Activated gamma-delta T cell treated with anti-CD3 and anti-CD28 coated beads, Interleukin-2, amount 50 U/mL, for 16 hours (primary cell): ENCODE measurements at regions not wholly inside any gene's neighbourhood (a gene's known extent, or its start where the extent isn't known, plus 50 kb on each side); places are given as distances from the start of the nearest gene placed in this dataset.

Experiments used
- DNase-seq: peaks from one replicate; pipeline ENCODE4 v3.0.0-alpha.2; 2020; ENCODE audit warnings: low read depth

DNA sequence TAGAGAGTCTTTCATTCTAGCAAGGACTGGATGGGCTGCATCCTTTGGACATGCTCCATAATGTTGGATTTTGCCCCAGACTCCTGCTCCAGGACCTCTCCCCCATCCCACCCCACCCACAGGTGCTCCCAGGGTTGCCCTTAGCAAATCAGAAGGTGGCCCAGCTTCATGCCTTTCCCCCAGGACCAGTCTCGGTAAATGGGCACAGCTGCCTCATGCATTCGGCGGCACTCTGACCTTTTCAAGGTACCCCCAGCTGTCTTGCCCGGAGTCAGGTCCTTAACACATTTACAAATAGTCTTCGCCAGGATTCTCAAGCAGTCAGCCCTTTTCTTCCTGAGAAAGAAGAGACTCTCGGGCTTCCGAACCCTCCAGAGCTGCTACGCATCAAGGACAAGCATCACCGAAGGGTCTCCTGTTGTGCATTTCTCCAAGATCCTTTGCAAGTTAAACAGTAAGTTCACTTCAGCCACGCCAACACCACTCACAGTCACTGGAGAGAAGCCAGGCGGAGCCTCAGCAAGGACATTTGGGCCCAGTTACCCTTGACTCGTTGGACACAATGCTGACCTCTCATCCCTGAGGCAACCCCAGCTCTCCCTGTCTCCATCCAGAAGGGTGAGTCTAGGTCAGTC is 287.8 kb downstream of the FAM43A start:
- no peak for DNase-seq

GRCh38 chr3:194974468-194975135 is 288.9 kb downstream of the FAM43A start:
- DNase-seq = no peak

DNA sequence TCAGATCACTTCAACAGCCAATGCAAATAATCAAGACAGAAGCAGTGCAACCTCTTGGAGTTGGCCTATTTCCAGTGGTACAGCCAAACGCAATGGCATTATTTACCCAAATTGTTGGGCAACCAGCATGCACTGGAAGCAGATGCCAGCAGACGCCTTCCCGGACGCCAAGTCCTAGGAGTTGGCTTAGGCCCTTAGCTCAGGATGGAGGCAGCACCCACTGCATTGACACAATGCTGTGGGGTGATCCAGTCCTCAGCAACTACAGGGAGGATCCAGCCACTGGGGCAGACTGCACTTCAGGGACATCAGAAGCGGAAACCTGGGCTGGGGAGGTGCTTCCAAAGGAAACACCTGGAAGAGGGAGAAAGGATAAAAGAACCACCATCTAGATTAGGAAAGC is 290.4 kb downstream of the FAM43A start:
- no peak for DNase-seq

GRCh38 chr3:194976874-194977273 is 291.2 kb downstream of the FAM43A start:
- DNase-seq = no peak

GRCh38 chr3:194977356-194977755 is 291.7 kb downstream of the FAM43A start:
- no peak for DNase-seq

GRCh38 chr3:194979173-194979572 is 291.8 kb downstream of the XXYLT1 start:
- no peak for DNase-seq

DNA sequence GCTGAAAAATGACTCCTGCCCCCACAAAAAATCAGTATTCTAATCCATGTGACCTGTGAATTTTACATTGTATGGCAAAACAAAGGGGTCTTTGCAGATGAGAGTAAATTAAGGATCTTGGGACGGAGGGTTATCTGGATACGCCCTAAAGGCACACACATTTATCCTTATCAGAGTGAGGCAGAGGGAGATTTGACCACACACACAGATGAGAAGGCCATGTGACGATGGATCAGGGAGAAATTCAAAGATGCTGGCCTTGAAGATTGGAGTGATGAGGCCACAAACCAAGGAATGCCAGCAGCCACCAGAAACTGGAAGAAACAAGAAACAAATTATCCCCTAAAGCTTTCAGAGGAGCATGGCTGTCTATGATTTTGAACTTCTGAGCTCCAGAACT is 288.5 kb downstream of the XXYLT1 start:
- no peak for DNase-seq

GRCh38 chr3:194983121-194983520 is 287.8 kb downstream of the XXYLT1 start:
- no peak for DNase-seq

GRCh38 chr3:194983620-194984019 is 287.3 kb downstream of the XXYLT1 start:
- DNase-seq = no peak

- DNase-seq = no peak
Measured at GRCh38 chr3:194984066-194984465, 286.9 kb downstream of the XXYLT1 start.

DNA sequence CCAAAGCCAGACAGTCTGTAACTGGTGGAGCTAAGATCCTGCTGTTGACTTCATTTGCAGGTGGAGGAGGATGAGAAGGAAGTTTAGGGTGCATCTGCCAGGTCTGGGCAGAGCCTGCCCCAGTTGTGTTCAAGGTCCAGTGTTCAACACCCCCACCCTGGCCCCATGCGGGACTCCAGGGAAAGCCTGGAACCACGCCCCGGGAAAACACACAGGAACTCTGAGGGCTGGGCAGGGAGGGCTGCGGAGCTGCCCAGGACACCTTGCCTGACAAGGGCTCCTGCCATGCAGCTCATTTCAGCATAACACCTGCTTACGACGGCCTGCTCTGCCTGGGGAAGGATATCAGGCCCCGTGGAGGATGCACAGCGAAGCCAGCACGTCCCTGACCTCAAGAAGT is 286.3 kb downstream of the XXYLT1 start:
- no peak for DNase-seq

DNA sequence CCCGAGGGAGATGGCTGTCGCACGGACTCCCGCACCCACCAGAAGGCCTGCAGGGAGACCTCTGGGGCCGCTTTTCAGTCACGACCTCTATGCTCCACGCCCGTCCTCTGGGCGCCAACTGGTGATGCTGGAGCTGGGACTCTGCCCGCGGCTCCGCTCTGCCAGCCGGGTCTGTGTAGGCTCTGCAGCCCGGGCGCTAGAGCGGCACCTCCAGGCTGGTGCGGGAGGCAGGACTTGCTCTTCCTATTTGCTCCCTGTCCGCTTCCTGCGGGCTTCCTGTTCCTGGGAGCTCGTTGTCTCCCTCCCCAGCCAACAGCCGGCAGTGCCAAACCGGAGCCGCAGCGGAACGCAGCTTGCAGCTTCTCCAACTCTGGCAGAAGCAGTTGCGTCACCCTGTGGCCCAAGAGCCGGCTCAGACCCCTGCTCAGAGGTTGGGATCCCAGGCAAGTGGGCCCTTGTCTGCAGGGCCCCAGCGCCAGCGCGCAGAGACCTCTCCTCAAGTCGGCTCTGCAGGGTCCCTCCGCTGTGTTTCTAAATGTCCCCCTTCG is 285.9 kb downstream of the XXYLT1 start:
- DNase-seq = no peak

DNA sequence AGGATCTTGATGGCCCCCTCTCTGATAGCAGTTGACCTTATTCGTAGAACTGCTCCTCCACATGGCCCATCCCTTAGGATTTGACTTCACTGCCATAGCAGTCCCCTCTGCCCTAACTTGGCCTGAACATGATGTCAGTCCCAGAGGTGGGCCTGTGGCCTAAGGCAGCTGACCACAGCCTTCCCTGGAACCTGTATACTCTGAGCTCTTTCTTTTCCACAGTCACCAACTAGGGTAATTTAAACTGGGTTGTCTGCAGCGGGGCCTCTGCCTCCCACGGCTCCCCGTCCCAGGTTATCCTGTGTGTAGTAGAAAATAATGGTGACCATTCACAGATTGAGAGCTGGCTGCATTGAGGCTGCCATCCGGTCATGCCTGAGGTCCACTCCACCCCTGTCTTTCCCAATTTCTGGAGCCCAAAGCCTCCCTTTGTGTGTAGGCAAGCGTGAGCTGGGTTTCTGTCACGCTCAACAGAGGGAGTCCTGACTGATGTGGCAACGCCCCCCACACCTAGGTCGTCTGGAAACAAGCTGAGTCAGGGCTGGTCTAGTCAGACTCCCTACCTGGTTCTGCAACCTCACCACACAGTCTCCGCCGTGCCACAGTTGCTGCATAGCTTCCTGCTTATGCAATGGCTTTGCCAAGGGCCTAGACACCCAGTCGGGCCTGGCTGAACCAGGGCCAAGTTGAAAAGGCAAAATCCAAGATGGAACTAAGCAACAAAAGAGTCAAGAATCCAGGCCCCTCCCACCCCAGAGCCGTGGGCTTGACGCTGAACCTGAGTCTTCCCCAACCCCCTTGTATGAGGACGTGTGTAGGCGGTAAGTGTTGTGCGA is 284.5 kb downstream of the XXYLT1 start:
- no peak for DNase-seq

DNA sequence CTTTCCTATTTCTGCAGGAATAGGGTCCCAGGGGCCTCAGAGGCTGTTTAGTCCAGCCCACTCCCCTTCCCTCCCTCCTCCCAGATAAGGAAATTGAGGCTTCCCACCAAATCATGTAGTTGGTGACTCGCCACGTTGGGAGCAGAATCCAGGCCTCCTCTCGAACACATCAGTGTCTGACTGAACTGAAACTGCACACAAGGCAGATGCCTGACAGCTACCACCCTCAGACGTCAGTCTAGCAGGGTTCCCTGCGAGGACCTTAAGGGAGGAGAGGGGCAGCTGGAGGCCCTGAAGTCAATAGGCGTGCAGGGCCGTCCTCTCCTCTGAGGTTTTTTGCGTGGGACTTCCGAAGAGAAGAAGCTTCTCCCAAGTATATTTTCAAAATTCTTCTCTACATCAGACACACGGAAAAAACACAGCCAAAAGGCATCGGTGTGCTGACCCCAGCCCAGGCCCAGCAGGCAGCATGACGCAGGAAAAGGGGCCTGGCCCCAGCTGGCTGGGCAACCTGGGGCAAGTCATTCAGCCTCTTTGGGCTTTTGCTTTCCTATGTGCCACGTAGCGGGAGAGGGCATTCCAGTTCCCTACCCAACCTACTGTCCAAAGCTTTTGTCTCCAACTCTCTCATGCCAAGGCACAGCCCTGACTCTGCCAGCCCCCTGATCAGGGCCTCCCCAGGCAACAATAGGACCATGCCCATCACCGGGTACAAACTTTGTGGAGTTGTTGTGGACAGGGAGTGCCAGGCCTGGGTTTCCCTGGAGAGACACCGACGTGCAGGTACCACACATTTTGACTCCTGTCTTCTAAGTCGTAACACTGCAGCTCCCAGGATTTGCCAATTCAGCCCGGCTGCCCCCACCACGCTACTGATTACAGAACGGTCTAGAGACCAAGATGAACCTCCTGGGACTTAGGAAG is 283.1 kb downstream of the XXYLT1 start:
- DNase-seq = no peak

DNA sequence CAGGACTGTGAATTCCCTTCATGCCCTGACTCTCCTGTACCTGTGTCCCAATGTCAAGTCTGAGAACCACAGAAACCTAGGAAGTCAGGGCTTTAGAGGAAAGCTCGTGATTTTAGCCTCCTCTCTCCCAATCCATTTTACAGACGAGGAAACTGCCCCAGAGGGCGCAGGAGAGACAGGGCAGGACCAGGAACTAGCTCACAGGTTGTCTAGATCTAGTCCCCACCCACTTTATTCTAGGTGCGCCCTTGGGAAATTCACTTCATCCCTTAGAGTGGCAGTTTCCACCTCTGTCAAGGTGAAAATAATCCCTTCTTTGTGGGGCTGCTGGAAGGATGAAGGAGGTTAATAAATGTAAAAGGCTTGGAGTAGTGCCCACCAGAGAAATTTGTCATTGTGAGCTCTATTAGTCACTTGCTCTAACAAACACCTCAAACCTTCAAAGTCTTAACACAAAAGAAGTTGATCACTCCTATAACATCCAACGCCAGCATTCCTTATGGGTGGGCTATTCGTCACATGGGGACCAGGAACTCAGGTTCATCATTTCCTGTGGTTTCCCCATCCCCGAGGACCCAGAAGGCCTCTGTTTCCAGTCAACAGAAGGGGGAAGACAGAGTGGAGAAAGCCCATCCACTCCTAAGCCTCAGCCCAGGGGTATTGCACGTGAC is 282.3 kb downstream of the XXYLT1 start:
- DNase-seq = no peak

- no peak for DNase-seq
Measured at GRCh38 chr3:194989241-194989640, 281.7 kb downstream of the XXYLT1 start.

GRCh38 chr3:194990454-194991337 is 280.3 kb downstream of the XXYLT1 start:
- no peak for DNase-seq

- no peak for DNase-seq
Measured at GRCh38 chr3:194991338-194991654, 279.7 kb downstream of the XXYLT1 start.

- no peak for DNase-seq
Measured at GRCh38 chr3:194993896-194994295, 277.1 kb downstream of the XXYLT1 start.

DNA sequence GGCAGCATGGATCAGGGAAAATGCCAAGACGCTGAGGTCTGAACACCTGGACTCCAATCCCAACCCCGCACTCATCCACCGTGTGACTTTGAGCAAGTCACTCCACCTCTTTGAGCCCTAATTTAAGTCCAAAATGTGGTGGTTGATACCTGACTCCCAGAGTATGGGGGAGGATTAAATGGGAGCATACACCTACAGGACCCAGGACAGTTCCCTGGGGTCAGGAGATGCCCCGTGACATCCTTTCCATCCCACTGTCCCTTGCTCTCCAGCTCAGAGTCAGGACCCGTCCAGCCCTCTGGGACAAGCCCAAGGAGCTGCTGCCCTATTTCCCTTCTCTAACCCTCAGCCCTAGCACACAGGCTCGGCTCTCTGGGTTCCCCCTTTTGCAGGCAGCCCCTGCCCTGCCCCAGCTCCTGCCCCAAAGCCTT is 276.4 kb downstream of the XXYLT1 start:
- no peak for DNase-seq
